Tibial artery (tissue), 4 donors: ENCODE measurements at regions not wholly inside any gene's neighbourhood (a gene's known extent, or its start where the extent isn't known, plus 50 kb on each side); places are given as distances from the start of the nearest gene placed in this dataset.

Experiments used
- DNase-seq, 2 donors: peaks; one replicate each; pipeline ENCODE4 v3.0.0-alpha.2; 2019
- H3K27ac ChIP-seq, 2 donors: fragments of 200-600 bp; sonication (generic) in 1 of 2; 1 replicate in 1 of 2; 2 replicates in 1 of 2; pipeline ENCODE4 v1.5.1; 2018 to 2019; ENCODE audit warnings: mild to moderate bottlenecking in 1 of 2
- H3K27me3 ChIP-seq, 2 donors: fragments of 200-600 bp; sonication (generic) in 1 of 2; one replicate each; pipeline versions ENCODE4 v1.5.1 to v1.6.0; 2016 to 2019
- H3K36me3 ChIP-seq, 3 donors: fragments of 200-600 bp; sonication (generic) in 2 of 3; one replicate each; pipeline ENCODE4 v1.5.1; 2016 to 2019; ENCODE audit warnings: mild to moderate bottlenecking in 2 of 3
- H3K4me1 ChIP-seq, 4 donors: fragments of 200-600 bp; sonication (generic) in 2 of 4; 1 replicate in 3 of 4; 2 replicates in 1 of 4; pipeline ENCODE4 v1.5.1; 2016 to 2019
- H3K4me3 ChIP-seq, 2 donors: fragments of 200-600 bp; sonication (generic) in 1 of 2; 1 replicate in 1 of 2; 2 replicates in 1 of 2; pipeline ENCODE4 v1.5.1; 2018 to 2019; ENCODE audit warnings: mild to moderate bottlenecking in 2 of 2
- H3K9me3 ChIP-seq, 3 donors: fragments of 200-600 bp; sonication (generic) in 1 of 3; one replicate each; pipeline ENCODE4 v1.5.1; 2016 to 2019
- CTCF ChIP-seq, 2 experiments: fragments of 200-600 bp in 1 of 2; fragments of 450-650 bp in 1 of 2; IDR thresholded peaks; one replicate each; pipeline ENCODE4 v1.5.1; 2017 to 2019; ENCODE audit warnings: antibody characterized with exemption in 2 of 2, mild to moderate bottlenecking in 1 of 2, moderate library complexity in 1 of 2
- intact Hi-C: fragments of 100-400 bp; cut with DNase I; formaldehyde crosslinking; loops from one replicate; pipeline ENCODE4 v1.15.0; 2023; ENCODE audit warnings: low total_unique reads

- no peaks in the 10 kb centered on the region for H3K9me3 ChIP-seq
- H3K4me1 ChIP-seq: no peaks in the 10 kb centered on the region
- no peak overlapping the region for H3K27ac ChIP-seq
- intact Hi-C loops: no loop called here
- H3K36me3 ChIP-seq: no peaks in the 10 kb centered on the region
- no peaks in the 10 kb centered on the region for H3K27me3 ChIP-seq
- no peak for TF ChIP-seq CTCF (IDR thresholded peaks at IDR 0.05)
- DNase-seq: no peak
- no peak overlapping the region for H3K4me3 ChIP-seq
Measured at GRCh38 chr2:146227152-146228019, 1617.4 kb upstream of the ACVR2A start.

DNA sequence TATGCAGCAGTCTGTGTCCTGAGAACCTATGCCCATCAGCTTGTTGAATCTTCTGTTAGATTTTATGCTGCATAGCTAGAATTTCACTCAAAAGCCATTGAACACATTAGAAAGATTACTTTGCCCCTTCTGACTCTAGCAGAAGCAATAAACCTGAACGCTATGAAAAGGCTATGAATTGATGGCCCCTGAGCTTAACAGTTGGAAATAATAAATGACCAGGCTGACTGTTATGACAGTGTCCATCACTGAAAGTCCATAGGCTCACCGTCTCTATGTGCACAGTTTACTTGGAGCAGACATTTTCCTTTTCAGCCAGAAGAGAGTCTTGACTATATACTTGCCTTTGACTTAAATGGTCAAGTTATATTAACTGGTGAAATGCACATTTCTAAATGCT is 1618.8 kb upstream of the ACVR2A start:
- no peak overlapping the region for H3K4me3 ChIP-seq
- no peaks in the 10 kb centered on the region for H3K4me1 ChIP-seq
- no peak for TF ChIP-seq CTCF (IDR thresholded peaks at IDR 0.05)
- no peaks in the 10 kb centered on the region for H3K27me3 ChIP-seq
- no peaks in the 10 kb centered on the region for H3K9me3 ChIP-seq
- intact Hi-C loops: no loop called here
- no peak for DNase-seq
- no peaks in the 10 kb centered on the region for H3K36me3 ChIP-seq
- H3K27ac ChIP-seq: no peak overlapping the region

GRCh38 chr2:146221826-146222225 is 1623.0 kb upstream of the ACVR2A start:
- no peaks in the 10 kb centered on the region for H3K4me1 ChIP-seq
- H3K27me3 ChIP-seq: no peaks in the 10 kb centered on the region
- intact Hi-C loops: no loop called here
- DNase-seq: no peak
- no peaks in the 10 kb centered on the region for H3K36me3 ChIP-seq
- no peak for TF ChIP-seq CTCF (IDR thresholded peaks at IDR 0.05)
- H3K4me3 ChIP-seq: no peak overlapping the region
- H3K27ac ChIP-seq: no peak overlapping the region
- H3K9me3 ChIP-seq: no peaks in the 10 kb centered on the region

DNA sequence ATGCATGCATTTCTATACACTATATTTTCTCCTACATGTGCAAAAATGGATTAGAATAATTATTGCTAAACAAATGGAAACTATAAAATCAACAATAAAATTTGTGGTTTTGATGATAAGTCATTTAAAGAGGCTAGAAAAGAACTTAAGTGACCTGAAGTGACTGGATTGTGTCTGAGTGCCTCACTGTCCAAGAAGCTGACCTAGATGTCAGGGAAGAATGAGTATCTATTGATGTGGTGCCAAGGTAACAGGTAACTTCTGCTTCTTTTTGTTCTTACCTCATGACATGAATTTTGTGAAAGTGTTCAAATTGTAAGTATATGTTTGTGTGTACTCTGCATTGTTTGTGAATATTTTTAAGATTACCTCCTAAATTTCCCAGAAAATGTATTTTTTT is 1623.9 kb upstream of the ACVR2A start:
- Histone ChIP-seq H3K27me3 (no peaks in the 10 kb centered on the region), H3K27ac (no peak overlapping the region), H3K9me3 (no peaks in the 10 kb centered on the region), H3K36me3 (no peaks in the 10 kb centered on the region), H3K4me1 (no peaks in the 10 kb centered on the region), H3K4me3 (no peak overlapping the region)
- intact Hi-C loops: no loop called here
- DNase-seq: no peak
- no peak for TF ChIP-seq CTCF (IDR thresholded peaks at IDR 0.05)

DNA sequence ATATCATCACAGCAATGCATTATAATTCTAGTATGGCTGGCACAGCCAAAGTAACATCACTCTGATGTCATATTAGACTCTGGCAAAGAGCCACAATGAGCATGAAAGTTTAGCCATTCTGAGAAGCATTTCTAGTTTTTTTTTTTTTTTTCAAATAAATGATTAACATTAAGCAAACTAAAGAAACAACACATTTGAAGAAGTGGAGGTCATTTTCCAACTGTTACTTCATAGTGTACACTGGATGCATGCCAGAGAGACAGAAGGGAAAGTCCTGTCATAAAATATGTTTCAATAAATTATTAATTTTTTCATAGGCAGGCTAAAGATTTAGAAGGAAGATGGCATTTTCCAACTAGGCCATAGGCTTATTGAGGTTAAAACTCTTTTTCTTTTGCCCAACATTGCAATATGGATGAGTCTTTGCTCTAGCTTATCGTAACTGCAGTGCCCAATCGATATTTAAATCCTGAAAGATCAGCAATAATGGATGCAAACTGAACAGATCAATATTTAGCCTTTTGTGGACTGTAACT is 1630.4 kb upstream of the ACVR2A start:
- no peak for TF ChIP-seq CTCF (IDR thresholded peaks at IDR 0.05)
- Histone ChIP-seq H3K4me3 (no peak overlapping the region), H3K27ac (no peak overlapping the region), H3K4me1 (no peaks in the 10 kb centered on the region), H3K36me3 (no peaks in the 10 kb centered on the region), H3K9me3 (no peaks in the 10 kb centered on the region), H3K27me3 (no peaks in the 10 kb centered on the region)
- DNase-seq: no peak
- intact Hi-C loops: no loop called here
